AG09319 (cell line): ENCODE measurements at regions not wholly inside any gene's neighbourhood (a gene's known extent, or its start where the extent isn't known, plus 50 kb on each side); places are given as distances from the start of the nearest gene placed in this dataset.

Experiments
- DNase-seq: peaks from one replicate; pipeline ENCODE4 v3.0.0-alpha.2; 2010; ENCODE audit warnings: low read depth; ENCODE audit errors: extremely low read depth
- CTCF ChIP-seq: IDR thresholded peaks from 2 replicates; pipeline ENCODE4 v1.5.1; 2011; ENCODE audit warnings: low read depth, mild to moderate bottlenecking, inconsistent platforms, low read length, moderate library complexity

- TF ChIP-seq CTCF: no peak
- DNase-seq: no peak
These were observed 342.8 kb upstream of the KAZN start for GRCh38 chr1:14255711-14256110.

- TF ChIP-seq CTCF: no peak
These were observed 339.2 kb upstream of the KAZN start for GRCh38 chr1:14259191-14259757.

GRCh38 chr1:14260480-14260879, 338.0 kb upstream of the KAZN start:
- no peak for DNase-seq
- TF ChIP-seq CTCF: no peak

More at GRCh38 chr1:14259191-14259757, 339.2 kb upstream of the KAZN start:
- DNase-seq: no peak

GRCh38 chr1:14261395-14261794, 337.1 kb upstream of the KAZN start:
- TF ChIP-seq CTCF: no peak

GRCh38 chr1:14262637-14263036, 335.8 kb upstream of the KAZN start:
- TF ChIP-seq CTCF: no peak
- DNase-seq: no peak

More at GRCh38 chr1:14261395-14261794, 337.1 kb upstream of the KAZN start:
- DNase-seq: no peak

- no peak for DNase-seq
- no peak for TF ChIP-seq CTCF
These were observed 335.3 kb upstream of the KAZN start for GRCh38 chr1:14263225-14263624.

GRCh38 chr1:14263671-14264070, 334.8 kb upstream of the KAZN start:
- TF ChIP-seq CTCF: no peak
- no peak for DNase-seq
